HTR-8/SVneo (cell line): ENCODE measurements at regions not wholly inside any gene's neighbourhood (a gene's known extent, or its start where the extent isn't known, plus 50 kb on each side); places are given as distances from the start of the nearest gene placed in this dataset.

Experiments used
- DNase-seq: peaks from one replicate; pipeline ENCODE4 v3.0.0; 2011; ENCODE audit warnings: low spot score, mixed read lengths; ENCODE audit not compliant: insufficient read length
- FAIRE-seq: peaks from 2 replicates; lab custom pipeline; 2011; peaks lifted over from hg19 to GRCh38; lab: Jason Lieb, UNC

DNA sequence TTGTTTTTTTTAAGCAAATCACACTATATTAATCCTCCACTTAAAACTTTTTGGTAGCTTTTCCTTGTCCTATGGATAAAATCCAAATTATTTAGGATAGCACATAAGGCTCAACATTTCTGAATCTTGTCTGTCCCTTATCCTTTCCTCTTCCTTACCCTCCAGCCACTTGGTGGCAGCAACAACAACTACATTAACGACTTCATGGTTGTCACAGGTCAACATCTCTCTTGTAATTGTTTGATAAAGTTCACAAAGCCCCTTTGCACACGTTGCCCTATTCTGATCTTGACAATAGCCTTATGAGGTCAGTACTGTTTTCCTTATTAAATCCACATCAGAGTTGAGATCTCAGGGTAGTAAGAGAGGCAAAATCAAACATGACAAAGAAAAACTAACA is 269.0 kb upstream of the PABPC4L start:
- FAIRE-seq = no peak

GRCh38 chr4:134465417-134465816 is 263.8 kb upstream of the PABPC4L start:
- FAIRE-seq = no peak
- DNase-seq = no peak

More for the DNA sequence above, 269.0 kb upstream of the PABPC4L start:
- DNase-seq = no peak

GRCh38 chr4:134463771-134464170 is 262.2 kb upstream of the PABPC4L start:
- no peak for DNase-seq
- no peak for FAIRE-seq

DNA sequence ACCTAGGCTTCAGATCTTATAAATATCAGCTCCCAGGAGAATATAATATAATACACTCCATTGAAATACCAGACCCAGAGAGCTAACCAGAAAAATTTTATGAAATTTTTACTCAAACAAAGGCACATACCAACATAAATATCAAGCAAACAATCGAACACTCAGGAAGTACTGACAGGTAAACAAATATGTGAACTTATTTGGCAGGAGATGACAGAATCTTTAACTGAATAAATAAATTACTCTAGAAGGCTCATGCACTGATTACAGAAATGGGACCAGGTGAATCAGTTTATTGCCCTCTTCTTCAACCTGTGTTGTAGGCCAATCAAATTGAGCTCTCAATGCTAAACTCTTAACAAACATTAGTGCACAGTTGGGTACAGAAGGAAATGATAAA is 225.2 kb upstream of the PABPC4L start:
- FAIRE-seq (no peak), DNase-seq (no peak)

- no peak for FAIRE-seq
Measured at GRCh38 chr4:134425756-134426155, 224.2 kb upstream of the PABPC4L start.

GRCh38 chr4:134422776-134423175 is 221.2 kb upstream of the PABPC4L start:
- DNase-seq (no peak), FAIRE-seq (no peak)

More at GRCh38 chr4:134425756-134426155, 224.2 kb upstream of the PABPC4L start:
- no peak for DNase-seq

DNA sequence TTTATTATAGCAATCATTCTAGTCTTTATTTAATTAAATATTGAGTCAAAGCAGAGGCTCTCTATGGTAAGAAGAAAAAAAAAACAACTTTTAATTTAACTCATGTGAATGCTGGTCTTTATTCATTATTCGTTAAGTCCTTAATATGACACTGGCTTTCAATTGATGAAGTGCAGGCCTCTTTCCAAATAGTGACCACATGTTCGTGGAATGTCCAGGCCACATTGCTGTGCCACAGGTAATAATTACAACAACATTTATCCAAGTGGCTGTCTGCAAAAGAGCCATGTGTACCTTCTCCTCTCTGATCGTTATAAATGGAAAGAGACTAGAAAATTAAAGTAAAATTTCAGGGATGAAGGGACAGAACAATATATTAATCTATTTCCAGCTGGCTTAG is 220.1 kb upstream of the PABPC4L start:
- FAIRE-seq (no peak), DNase-seq (no peak)

DNA sequence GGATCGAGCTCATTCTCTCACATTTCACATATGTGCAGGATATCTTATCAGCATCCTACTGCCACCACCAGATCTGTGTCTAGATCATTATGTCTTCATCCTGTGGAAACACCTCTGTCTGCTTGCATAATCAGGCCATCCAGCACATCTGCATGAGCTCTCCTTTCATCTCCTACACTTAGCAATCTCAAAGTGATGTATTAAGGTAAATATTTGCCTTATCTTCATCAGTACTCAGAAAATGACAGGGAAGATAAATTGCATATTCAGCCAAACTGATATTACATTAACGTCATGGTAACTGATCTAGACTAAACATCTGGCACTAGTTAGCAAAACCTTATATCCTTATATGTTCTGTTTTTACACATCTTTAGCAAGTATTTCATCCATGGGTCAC is 207.3 kb upstream of the PABPC4L start:
- DNase-seq = no peak
- FAIRE-seq = no peak

DNA sequence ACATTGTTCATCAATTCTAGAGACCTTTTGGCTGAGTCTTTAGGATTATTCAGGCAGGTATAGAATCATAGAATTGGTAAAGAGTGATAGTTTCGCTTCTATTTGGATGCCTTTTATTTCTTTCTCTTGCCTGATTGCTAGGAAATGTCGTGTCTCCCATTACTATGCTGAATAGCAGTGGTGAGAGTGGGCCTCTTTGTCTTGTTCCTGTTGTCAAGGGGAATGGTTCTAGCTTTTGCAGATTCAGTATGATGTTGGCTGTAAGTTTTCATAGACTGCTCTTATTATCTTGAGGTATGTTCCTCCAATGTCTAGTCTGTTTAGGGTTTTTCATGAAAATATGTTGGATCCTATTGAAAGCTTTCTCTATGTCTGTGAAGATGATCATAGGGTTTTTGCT is 200.2 kb upstream of the PABPC4L start:
- no peak for DNase-seq
- FAIRE-seq = no peak

- DNase-seq (no peak), FAIRE-seq (no peak)
Measured at GRCh38 chr4:134393592-134393991, 192.0 kb upstream of the PABPC4L start.

DNA sequence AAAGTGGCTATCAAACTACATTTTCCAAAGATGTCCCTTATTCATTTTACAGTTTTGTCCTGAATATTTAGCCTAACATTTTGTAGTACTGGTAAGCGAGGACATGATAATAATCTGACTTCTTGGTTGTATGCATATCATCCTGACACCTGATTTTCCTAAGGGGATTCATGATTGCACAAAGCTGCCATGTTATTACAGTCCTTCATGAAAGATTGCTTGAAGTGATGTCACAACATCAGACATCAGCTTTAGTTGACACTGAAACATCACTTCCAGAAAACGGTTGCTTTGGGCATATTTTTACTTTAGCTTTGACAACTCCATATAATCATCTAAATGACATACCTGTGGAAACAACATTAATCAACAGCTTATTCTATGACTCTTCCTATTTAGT is 188.7 kb upstream of the PABPC4L start:
- no peak for DNase-seq
- no peak for FAIRE-seq

DNA sequence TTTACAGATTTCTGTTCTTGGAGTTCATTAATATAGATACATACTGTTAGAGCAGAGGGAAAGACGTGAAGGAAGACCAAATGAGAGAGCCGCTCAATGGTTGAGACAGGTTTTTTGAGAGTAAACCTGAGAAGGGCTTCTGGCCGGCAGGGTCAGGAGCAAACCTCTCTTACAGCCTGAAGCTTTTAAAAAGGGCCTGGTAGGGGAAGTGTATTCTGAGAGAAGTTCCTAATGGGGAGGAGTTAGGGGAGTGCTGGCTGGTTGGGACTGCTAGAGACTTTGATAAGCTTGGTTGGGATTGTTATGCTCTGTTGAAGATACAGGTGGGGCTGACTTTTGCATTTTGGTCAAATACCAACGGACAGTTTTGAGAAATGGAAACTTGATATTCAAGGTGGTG is 186.8 kb upstream of the PABPC4L start:
- no peak for FAIRE-seq

DNA sequence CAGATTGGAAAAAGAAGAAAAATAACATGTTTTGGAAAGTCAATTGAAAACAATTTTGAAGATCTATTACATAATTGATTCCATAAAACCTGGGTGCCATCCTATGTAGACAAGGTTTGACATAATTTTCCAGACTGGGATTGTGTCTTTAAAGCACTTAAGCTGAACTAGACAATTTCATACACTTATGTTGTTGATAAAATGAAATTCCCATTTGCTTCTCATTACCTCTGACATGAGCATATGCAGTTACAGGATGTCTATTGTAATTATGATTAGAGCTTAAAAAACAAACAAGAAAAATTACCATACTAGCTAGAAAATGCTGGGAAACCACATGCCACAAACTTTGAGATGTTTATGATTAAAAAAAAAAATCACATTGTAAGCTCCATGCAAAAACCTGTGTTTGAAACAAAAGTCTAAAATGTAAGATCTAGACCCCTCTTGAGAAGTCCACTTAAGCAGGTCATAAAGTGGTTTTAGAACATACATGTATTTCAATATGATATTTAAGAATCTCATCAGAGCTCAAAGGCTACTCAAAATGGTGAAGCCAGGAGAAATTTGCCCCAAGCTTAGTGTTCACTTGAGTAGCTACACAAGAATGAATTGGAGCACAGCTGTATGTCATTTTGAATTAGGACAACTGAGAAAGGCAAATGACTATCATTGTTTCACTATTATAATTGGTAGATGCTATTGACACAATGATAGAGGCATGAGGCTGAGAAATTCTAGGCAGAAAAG is 181.1 kb upstream of the PABPC4L start:
- DNase-seq (no peak), FAIRE-seq (no peak)

More for the DNA sequence above, 186.8 kb upstream of the PABPC4L start:
- no peak for DNase-seq

DNA sequence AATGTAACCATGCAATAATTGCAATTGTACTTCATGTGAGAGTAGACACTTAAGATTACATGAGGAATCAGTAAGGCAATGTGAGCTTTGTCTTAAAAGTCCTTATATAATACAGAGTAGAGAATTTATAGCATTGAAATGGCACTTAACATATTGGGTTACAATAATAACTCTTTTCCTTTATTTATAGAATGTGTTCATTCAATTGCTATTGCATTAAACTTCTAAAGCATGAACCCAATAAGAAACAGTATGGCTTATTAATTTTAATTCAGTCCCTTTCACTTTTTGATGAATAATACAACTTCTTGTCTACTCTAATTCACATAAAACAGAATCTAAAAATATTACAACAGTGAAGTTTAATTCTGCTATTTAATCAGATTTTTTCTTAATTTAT is 174.2 kb upstream of the PABPC4L start:
- DNase-seq (no peak), FAIRE-seq (no peak)

DNA sequence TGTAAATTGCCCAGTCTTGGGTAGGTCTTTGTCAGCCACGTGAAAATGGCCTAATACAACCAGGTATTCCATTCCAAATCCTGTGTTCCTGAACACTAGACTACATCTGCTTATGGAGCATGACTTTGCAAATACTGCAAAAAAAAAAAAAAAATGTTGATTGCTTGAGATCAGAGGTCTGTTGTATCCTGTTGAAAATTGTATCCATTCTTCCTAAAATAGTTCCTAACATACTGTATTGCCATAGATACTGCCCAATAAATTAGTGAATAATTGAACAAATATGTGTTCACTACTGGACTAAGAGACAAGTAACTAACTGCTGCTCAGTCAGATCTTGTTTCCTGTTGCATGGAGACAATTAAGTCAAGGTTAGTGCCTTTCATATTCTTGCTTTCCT is 164.3 kb upstream of the PABPC4L start:
- DNase-seq (no peak), FAIRE-seq (no peak)

DNA sequence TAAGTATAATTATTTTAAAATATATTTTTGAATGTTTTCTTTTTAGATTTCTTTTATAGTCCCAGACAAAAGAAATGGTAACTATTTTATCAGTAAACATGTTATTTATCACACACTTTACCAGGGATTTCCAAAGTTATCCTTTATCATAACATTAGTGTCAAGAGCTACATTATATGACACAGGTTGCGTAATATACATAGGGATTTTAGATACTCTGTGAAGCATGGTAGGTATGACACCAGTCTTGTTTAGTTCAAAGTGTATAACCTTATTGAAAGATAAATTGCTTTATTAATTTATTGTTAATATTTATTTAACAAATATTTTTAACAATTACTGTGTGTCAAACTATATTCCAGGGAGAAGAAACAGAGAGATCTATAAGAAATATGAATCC is 163.3 kb upstream of the PABPC4L start:
- DNase-seq (no peak), FAIRE-seq (no peak)

DNA sequence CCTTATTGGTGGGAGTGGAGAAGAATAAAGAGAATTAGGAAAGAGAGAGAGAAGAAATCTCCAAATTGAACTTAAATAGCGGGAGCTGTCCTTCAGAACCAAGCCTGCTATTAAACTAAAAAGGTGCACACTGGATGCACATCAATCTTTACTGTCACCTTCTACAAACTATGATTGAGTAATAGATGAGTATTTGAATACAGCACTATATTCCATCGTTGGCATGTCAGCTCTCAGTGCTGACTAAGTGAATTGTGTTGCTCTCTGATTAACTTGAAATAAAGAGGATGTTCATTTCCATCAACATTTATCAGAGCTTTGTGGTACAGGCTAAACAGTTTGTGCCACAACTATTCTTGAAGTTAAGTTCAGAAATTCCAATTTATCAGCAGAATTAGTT is 143.7 kb upstream of the PABPC4L start:
- FAIRE-seq (no peak), DNase-seq (no peak)

DNA sequence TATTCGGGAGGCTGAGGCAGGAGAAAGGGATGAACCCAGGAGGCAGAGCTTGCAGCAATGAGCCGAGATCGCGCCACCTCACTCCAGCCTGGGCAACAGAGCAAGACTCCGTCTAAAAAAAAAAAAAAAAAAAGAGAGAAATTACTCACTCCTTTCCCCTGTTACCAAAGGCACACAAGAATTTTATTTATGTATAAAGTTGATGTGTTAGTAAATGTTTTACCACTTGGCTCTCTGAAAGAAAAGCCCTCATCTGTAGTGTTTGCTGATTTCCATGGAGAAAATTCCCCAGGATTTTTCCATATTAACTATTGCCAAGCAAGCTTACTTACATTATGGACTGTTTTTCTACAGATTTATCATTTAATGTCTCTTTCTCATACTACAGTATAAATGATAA is 142.1 kb upstream of the PABPC4L start:
- DNase-seq = no peak
- FAIRE-seq = no peak

DNA sequence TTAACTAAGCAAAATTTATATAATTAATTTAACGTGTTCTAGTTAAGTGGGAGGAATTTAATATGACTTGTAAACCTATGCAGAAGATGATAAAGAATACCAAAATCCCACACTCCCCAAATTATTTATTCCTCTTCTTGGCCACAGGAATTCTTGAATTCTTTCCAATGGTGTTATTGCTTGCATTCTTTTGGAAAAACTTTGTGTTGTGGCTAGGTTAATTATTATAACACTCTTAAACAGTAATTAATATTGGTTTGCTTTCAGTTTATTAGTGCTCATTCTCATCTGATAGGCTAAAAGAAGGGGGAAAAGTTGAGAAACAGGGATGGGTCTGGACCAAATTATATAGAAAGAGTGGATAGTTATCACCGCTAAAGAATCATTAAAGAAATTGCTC is 141.5 kb upstream of the PABPC4L start:
- DNase-seq (no peak), FAIRE-seq (no peak)

GRCh38 chr4:134337574-134337973 is 136.0 kb upstream of the PABPC4L start:
- FAIRE-seq (no peak), DNase-seq (no peak)

DNA sequence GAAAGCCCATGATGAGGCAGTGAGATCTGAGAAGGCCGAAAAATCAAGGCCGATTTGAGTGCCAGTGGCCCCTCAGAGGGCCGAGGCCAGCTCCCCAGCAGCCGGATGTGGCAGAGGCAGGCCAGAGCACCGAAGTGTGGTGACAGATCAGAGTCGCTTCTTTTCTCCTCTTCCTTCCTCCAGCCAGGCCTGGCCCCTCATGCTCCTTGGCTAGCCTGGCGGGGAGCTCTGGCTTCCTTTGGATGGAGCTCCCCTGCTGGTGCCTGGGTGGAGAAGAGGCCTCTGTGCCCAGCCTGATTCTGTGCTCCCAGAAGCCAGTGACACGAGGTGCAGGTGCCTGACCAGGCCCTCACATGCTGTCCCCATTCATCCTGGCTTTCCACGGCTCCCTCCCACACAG is 127.2 kb upstream of the PABPC4L start:
- FAIRE-seq (no peak), DNase-seq (no peak)
